ENCODE measurements at regions not wholly inside any gene's neighbourhood (a gene's known extent, or its start where the extent isn't known, plus 50 kb on each side); places are given as distances from the start of the nearest gene placed in this dataset.

DNA sequence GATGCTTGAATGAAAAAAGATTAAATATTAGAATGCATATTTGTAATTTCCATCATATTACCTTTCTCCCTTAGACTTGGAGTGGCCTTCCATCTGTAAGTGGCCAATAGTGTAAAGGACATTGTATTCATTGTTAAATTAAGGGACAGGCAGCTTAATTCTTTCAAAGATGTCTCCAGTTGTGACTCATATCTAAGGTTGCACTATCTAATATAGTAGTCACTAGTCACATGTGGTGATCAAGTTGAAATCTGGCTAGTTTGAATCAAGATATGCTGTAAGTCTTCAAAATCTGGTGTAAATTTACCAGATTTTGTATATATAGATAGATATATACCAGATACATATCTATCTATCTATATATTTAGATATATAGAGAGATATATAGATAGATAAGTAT, 52.4 kb upstream of the AGPS start:
- FAIRE-seq = no peak
- DNase-seq (ENCODE audit: insufficient read length, low spot score) = no peak

DNA sequence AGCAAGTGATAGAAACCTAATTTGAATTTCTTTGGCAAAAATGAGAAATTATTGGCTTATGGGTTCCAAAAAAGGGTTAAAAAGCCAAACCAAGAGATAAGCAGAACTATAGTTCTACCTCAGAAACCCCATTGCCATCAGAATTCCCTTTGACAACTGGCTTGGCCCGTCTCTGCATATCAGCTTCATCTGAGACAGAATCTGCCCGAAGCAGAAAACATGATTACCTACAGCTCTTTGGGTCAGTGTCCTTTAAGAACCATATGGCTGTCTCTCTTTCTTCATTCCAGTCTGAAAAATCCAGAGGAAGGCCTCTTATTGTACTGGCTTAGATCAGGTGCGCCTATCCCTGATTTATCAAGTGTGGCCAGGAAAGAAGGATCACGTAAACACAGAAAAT, 49.8 kb upstream of the AGPS start:
- FAIRE-seq (no peak), DNase-seq (ENCODE audit: insufficient read length, low spot score) (no peak)

All from HTR-8/SVneo (cell line).